ENCODE measurements at regions not wholly inside any gene's neighbourhood (a gene's known extent, or its start where the extent isn't known, plus 50 kb on each side); places are given as distances from the start of the nearest gene placed in this dataset.
A peak's percentile ranks its signal among the peaks of the same experiment; 100 is the strongest.

GRCh38 chr11:62054081-62054480, 69.7 kb upstream of the INCENP start:
- Mint-ChIP-seq H3K36me3 (ENCODE audit: insufficient read depth, unreplicated experiment) (no peaks in the 10 kb centered on the region), H3K27me3 (ENCODE audit: unreplicated experiment) (no peaks in the 10 kb centered on the region), H3K4me3 (ENCODE audit: low read depth, unreplicated experiment) (peak overlapping the region; percentile 8), H3K9me3 (ENCODE audit: low read depth, unreplicated experiment) (no peaks in the 10 kb centered on the region), H3K27ac (ENCODE audit: unreplicated experiment) (no peak overlapping the region), H3K4me1 (ENCODE audit: low read depth, unreplicated experiment) (peaks cover 16% of the 10 kb centered on the region)
- no TSS peak for BruUV-seq (replicated peaks)
- no peak for DNase-seq
- intact Hi-C loops (cut with micrococcal nuclease; ENCODE audit: unreplicated experiment): loop anchor here (1.0 to 5.0 kb wide), 4 partner anchors 81 to 159 kb away; no protein-coding TSS in a partner anchor
- no peak for TF ChIP-seq CTCF (IDR thresholded peaks at IDR 0.05; ENCODE audit: unreplicated experiment)
- CTCF ChIA-PET: interaction anchor here (0.9 to 2.3 kb wide), 7 partner anchors 29 to 183 kb away, joined by 3 to 14 read pairs (median 3); no protein-coding TSS in a partner anchor

GRCh38 chr11:62050716-62051115, 73.1 kb upstream of the INCENP start:
- DNase-seq: no peak
- Mint-ChIP-seq H3K27ac (ENCODE audit: unreplicated experiment) (no peak overlapping the region), H3K9me3 (ENCODE audit: low read depth, unreplicated experiment) (no peaks in the 10 kb centered on the region), H3K4me3 (ENCODE audit: low read depth, unreplicated experiment) (no peak overlapping the region), H3K27me3 (ENCODE audit: unreplicated experiment) (no peaks in the 10 kb centered on the region), H3K36me3 (ENCODE audit: insufficient read depth, unreplicated experiment) (no peaks in the 10 kb centered on the region), H3K4me1 (ENCODE audit: low read depth, unreplicated experiment) (peaks cover 34% of the 10 kb centered on the region)
- TF ChIP-seq CTCF (IDR thresholded peaks at IDR 0.05; ENCODE audit: unreplicated experiment): no peak
- CTCF ChIA-PET: interaction anchor here (1.3 kb wide), 1 partner anchor 152 kb away, joined by 3 read pairs; no protein-coding TSS in a partner anchor
- intact Hi-C loops (cut with micrococcal nuclease; ENCODE audit: unreplicated experiment): loop anchor here (5.0 kb wide), 1 partner anchor 103 kb away; no protein-coding TSS in a partner anchor
- no TSS peak for BruUV-seq (replicated peaks)

- CTCF ChIA-PET: no interaction called here
- no peak for TF ChIP-seq CTCF (IDR thresholded peaks at IDR 0.05; ENCODE audit: unreplicated experiment)
- no peaks in the 10 kb centered on the region for H3K27me3 Mint-ChIP-seq (ENCODE audit: unreplicated experiment)
- H3K4me3 Mint-ChIP-seq (ENCODE audit: low read depth, unreplicated experiment): no peak overlapping the region
- no peak for DNase-seq
- intact Hi-C loops (cut with micrococcal nuclease; ENCODE audit: unreplicated experiment): no loop called here
- no peak overlapping the region for H3K27ac Mint-ChIP-seq (ENCODE audit: unreplicated experiment)
- no peaks in the 10 kb centered on the region for H3K9me3 Mint-ChIP-seq (ENCODE audit: low read depth, unreplicated experiment)
- no TSS peak for BruUV-seq (replicated peaks)
- H3K4me1 Mint-ChIP-seq (ENCODE audit: low read depth, unreplicated experiment): peaks cover 44% of the 10 kb centered on the region
- peaks cover 9% of the 10 kb centered on the region for H3K36me3 Mint-ChIP-seq (ENCODE audit: insufficient read depth, unreplicated experiment)
These were observed 75.7 kb upstream of the INCENP start for GRCh38 chr11:62048100-62048499.

- peak overlapping the region; percentile 88 for H3K27ac Mint-ChIP-seq (ENCODE audit: unreplicated experiment)
These were observed 77.2 kb upstream of the INCENP start for GRCh38 chr11:62046568-62047100.

More at GRCh38 chr11:62046568-62047100, 77.2 kb upstream of the INCENP start:
- H3K27me3 Mint-ChIP-seq (ENCODE audit: unreplicated experiment): no peaks in the 10 kb centered on the region
- H3K36me3 Mint-ChIP-seq (ENCODE audit: insufficient read depth, unreplicated experiment): peaks cover 15% of the 10 kb centered on the region
- no peaks in the 10 kb centered on the region for H3K9me3 Mint-ChIP-seq (ENCODE audit: low read depth, unreplicated experiment)
- no TSS peak for BruUV-seq (replicated peaks)
- CTCF ChIA-PET: interaction anchor here (1.6 kb wide), 1 partner anchor 148 kb away, joined by 5 read pairs; no protein-coding TSS in a partner anchor
- H3K4me1 Mint-ChIP-seq (ENCODE audit: low read depth, unreplicated experiment): peaks cover 58% of the 10 kb centered on the region
- DNase-seq: no peak
- TF ChIP-seq CTCF (IDR thresholded peaks at IDR 0.05; ENCODE audit: unreplicated experiment): no peak
- no peak overlapping the region for H3K4me3 Mint-ChIP-seq (ENCODE audit: low read depth, unreplicated experiment)
- intact Hi-C loops (cut with micrococcal nuclease; ENCODE audit: unreplicated experiment): loop anchor here (1.0 kb wide), 1 partner anchor 74 kb away; no protein-coding TSS in a partner anchor

Measured in Calu3 (cell line).